Trophoblast cell (in vitro differentiated cells and primary cell): ENCODE measurements at regions not wholly inside any gene's neighbourhood (a gene's known extent, or its start where the extent isn't known, plus 50 kb on each side); places are given as distances from the start of the nearest gene placed in this dataset.

Experiments used
- DNase-seq, 2 donors: peaks; one replicate each; pipeline ENCODE4 v3.0.0-alpha.2; 2016
- H2AFZ ChIP-seq: 2 replicates; pipeline ENCODE4 v1.6.1; 2013; ENCODE audit warnings: low read length, moderate library complexity, mild to moderate bottlenecking; ENCODE audit not compliant: insufficient read depth, poor library complexity
- H2AK5ac ChIP-seq: 2 replicates; pipeline ENCODE4 v1.6.1; 2013; ENCODE audit warnings: mild to moderate bottlenecking, low read length
- H2BK120ac ChIP-seq: 2 replicates; pipeline ENCODE4 v1.6.1; 2013; ENCODE audit warnings: low read length, mild to moderate bottlenecking, moderate library complexity; ENCODE audit not compliant: insufficient read depth, poor library complexity
- H2BK12ac ChIP-seq: 2 replicates; pipeline ENCODE4 v1.6.1; 2013; ENCODE audit warnings: mild to moderate bottlenecking, low read length, moderate library complexity
- H2BK5ac ChIP-seq: 2 replicates; pipeline ENCODE4 v1.6.1; 2013; ENCODE audit warnings: low read length, low read depth, moderate library complexity, mild to moderate bottlenecking; ENCODE audit not compliant: poor library complexity
- H3K14ac ChIP-seq: 2 replicates; pipeline ENCODE4 v1.6.1; 2013; ENCODE audit warnings: mild to moderate bottlenecking, low read length
- H3K18ac ChIP-seq: 2 replicates; pipeline ENCODE4 v1.6.1; 2013; ENCODE audit warnings: mild to moderate bottlenecking, low read length
- H3K23ac ChIP-seq: 2 replicates; pipeline ENCODE4 v1.6.1; 2013; ENCODE audit warnings: low read length
- H3K27ac ChIP-seq: 2 replicates; pipeline ENCODE4 v1.5.1; 2013; ENCODE audit warnings: low read depth, mild to moderate bottlenecking, inconsistent platforms, low read length, moderate library complexity
- H3K27me3 ChIP-seq: 2 replicates; pipeline ENCODE4 v1.6.1; 2013; ENCODE audit warnings: inconsistent platforms, mild to moderate bottlenecking, low read length, moderate library complexity; ENCODE audit not compliant: insufficient read depth
- H3K36me3 ChIP-seq, 2 experiments: 1 replicate in 1 of 2; 2 replicates in 1 of 2; pipeline ENCODE4 v1.6.1; 2013; ENCODE audit warnings: low read length in 2 of 2, mild to moderate bottlenecking in 2 of 2, moderate library complexity in 1 of 2; ENCODE audit not compliant: insufficient read depth in 2 of 2, control insufficient read depth in 1 of 2
- H3K4ac ChIP-seq: 2 replicates; pipeline ENCODE4 v1.6.1; 2013; ENCODE audit warnings: low read depth, mild to moderate bottlenecking, low read length, moderate library complexity
- H3K4me1 ChIP-seq, 2 experiments: 1 replicate in 1 of 2; 2 replicates in 1 of 2; pipeline ENCODE4 v1.6.1; 2013; ENCODE audit warnings: low read length in 2 of 2, mild to moderate bottlenecking in 2 of 2, moderate library complexity in 1 of 2; ENCODE audit not compliant: insufficient read depth in 2 of 2, control insufficient read depth in 1 of 2
- H3K4me2 ChIP-seq: 2 replicates; pipeline ENCODE4 v1.6.1; 2013; ENCODE audit warnings: inconsistent platforms, mild to moderate bottlenecking, low read length, moderate library complexity
- H3K4me3 ChIP-seq: 2 replicates; pipeline ENCODE4 v1.5.1; 2013; ENCODE audit warnings: mild to moderate bottlenecking, low read depth, low read length, inconsistent platforms
- H3K79me1 ChIP-seq: one replicate; pipeline ENCODE4 v1.6.1; 2013; ENCODE audit warnings: low read length
- H3K79me2 ChIP-seq: 2 replicates; pipeline ENCODE4 v1.6.1; 2013; ENCODE audit warnings: low read length, mild to moderate bottlenecking; ENCODE audit not compliant: control insufficient read depth, insufficient read depth, poor library complexity
- H3K9ac ChIP-seq: 2 replicates; pipeline ENCODE4 v1.6.1; 2013; ENCODE audit warnings: mild to moderate bottlenecking, low read length
- H3K9me3 ChIP-seq: 2 replicates; pipeline ENCODE4 v1.6.1; 2013; ENCODE audit warnings: low read depth, mild to moderate bottlenecking, control low read depth, inconsistent platforms, low read length; ENCODE audit not compliant: insufficient read depth
- H4K12ac ChIP-seq: 2 replicates; pipeline ENCODE4 v1.6.1; 2013; ENCODE audit warnings: low read depth, mild to moderate bottlenecking, low read length, moderate library complexity
- H4K8ac ChIP-seq: 2 replicates; pipeline ENCODE4 v1.6.1; 2013; ENCODE audit warnings: low read depth, mild to moderate bottlenecking, low read length, moderate library complexity
- H4K91ac ChIP-seq: one replicate; pipeline ENCODE4 v1.6.1; 2013; ENCODE audit warnings: low read depth, mild to moderate bottlenecking, low read length, moderate library complexity
- WGBS: extraction: QIAGEN DNeasy Blood & Tissue Kit; methylation state at CpG from one replicate; pipeline ENCODE4 v1.1.7; 2013; ENCODE audit warnings: missing lambda C conversion rate; ENCODE audit not compliant: insufficient read length, insufficient coverage; ENCODE audit errors: extremely low coverage; 5-methylcytosine and 5-hydroxymethylcytosine counted together

GRCh38 chr7:156400046-156400445 is 240.5 kb upstream of the RNF32 start:
- Histone ChIP-seq H3K23ac (no peak overlapping the region), H3K9me3 (peaks cover 5% of the 10 kb centered on the region), H3K4me3 (peak overlapping the region; percentile 30), H3K27me3 (no peaks in the 10 kb centered on the region), H3K4me1 (no peaks in the 10 kb centered on the region), H3K79me2 (no peaks in the 10 kb centered on the region), H2BK12ac (no peak overlapping the region), H3K4me2 (no peak overlapping the region), H2AK5ac (no peak overlapping the region), H3K9ac (peak overlapping the region; percentile 12), H3K27ac (no peak overlapping the region), H2BK120ac (no peak overlapping the region), H3K4ac (no peak overlapping the region), H4K8ac (no peak overlapping the region), H4K12ac (no peak overlapping the region), H2AFZ (no peak overlapping the region), H2BK5ac (no peak overlapping the region), H3K36me3 (no peaks in the 10 kb centered on the region), H3K14ac (no peak overlapping the region), H3K18ac (no peak overlapping the region), H4K91ac (no peak overlapping the region), H3K79me1 (no peaks in the 10 kb centered on the region)
- DNase-seq: no peak
- no CpG with 5 or more reads among the region's 5 CpGs for WGBS

DNA sequence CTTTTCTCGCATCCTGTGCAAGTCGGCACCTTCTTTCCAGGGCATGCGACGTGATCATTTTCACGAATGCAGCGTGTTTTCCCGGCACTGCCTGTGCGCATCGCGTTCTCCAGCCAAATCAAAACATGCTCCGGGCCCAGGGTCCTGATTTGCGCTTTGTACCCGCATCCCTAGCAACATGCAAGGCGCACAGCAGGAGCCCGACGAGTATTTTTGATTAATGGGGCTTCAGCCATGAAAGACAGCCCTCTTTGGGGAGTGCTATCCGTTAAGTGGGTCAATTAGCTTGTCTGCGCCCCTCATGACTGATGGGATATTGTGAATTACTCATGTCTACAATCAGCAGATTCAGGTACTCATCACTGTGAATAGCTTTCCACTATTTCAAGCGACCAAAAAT is 243.3 kb upstream of the RNF32 start:
- Histone ChIP-seq H3K36me3 (no peaks in the 10 kb centered on the region), H3K27me3 (no peaks in the 10 kb centered on the region), H3K27ac (no peak overlapping the region), H2BK120ac (no peak overlapping the region), H3K4ac (no peak overlapping the region), H3K4me2 (no peak overlapping the region), H3K14ac (no peak overlapping the region), H2BK5ac (no peak overlapping the region), H3K79me1 (no peaks in the 10 kb centered on the region), H2AFZ (no peak overlapping the region), H3K79me2 (no peaks in the 10 kb centered on the region), H2BK12ac (no peak overlapping the region), H3K4me1 (no peaks in the 10 kb centered on the region), H3K9ac (no peak overlapping the region), H2AK5ac (no peak overlapping the region), H3K9me3 (peaks cover 5% of the 10 kb centered on the region), H3K4me3 (no peak overlapping the region), H3K23ac (no peak overlapping the region), H4K12ac (no peak overlapping the region), H3K18ac (no peak overlapping the region), H4K8ac (no peak overlapping the region), H4K91ac (no peak overlapping the region)
- no CpG with 5 or more reads among the region's 19 CpGs for WGBS
- no peak for DNase-seq

- Histone ChIP-seq H3K4me2 (no peak overlapping the region), H4K8ac (no peak overlapping the region), H3K4me3 (no peak overlapping the region), H3K27me3 (no peaks in the 10 kb centered on the region), H4K91ac (no peak overlapping the region), H3K79me1 (no peaks in the 10 kb centered on the region), H3K79me2 (no peaks in the 10 kb centered on the region), H3K4me1 (no peaks in the 10 kb centered on the region), H3K36me3 (no peaks in the 10 kb centered on the region), H3K4ac (no peak overlapping the region), H3K23ac (no peak overlapping the region), H2AK5ac (no peak overlapping the region), H4K12ac (no peak overlapping the region), H2BK5ac (no peak overlapping the region), H2BK12ac (no peak overlapping the region), H3K18ac (no peak overlapping the region), H3K14ac (no peak overlapping the region), H2BK120ac (no peak overlapping the region), H3K9me3 (no peaks in the 10 kb centered on the region), H3K27ac (no peak overlapping the region), H3K9ac (no peak overlapping the region), H2AFZ (no peak overlapping the region)
- no peak for DNase-seq
- no CpG with 5 or more reads among the region's 24 CpGs for WGBS
These were observed 251.4 kb upstream of the RNF32 start for GRCh38 chr7:156389116-156389692.

GRCh38 chr7:156386097-156386496 is 254.5 kb upstream of the RNF32 start:
- no peak for DNase-seq
- H3K79me2 ChIP-seq: no peaks in the 10 kb centered on the region

More at GRCh38 chr7:156386097-156386496, 254.5 kb upstream of the RNF32 start:
- Histone ChIP-seq H3K9ac (no peak overlapping the region), H3K36me3 (no peaks in the 10 kb centered on the region), H2BK5ac (no peak overlapping the region), H3K4me3 (no peak overlapping the region), H3K27me3 (no peaks in the 10 kb centered on the region), H2AFZ (no peak overlapping the region), H4K12ac (no peak overlapping the region), H3K4me1 (no peaks in the 10 kb centered on the region), H4K8ac (no peak overlapping the region), H3K27ac (no peak overlapping the region), H2BK120ac (no peak overlapping the region), H3K4ac (no peak overlapping the region), H4K91ac (no peak overlapping the region), H3K18ac (no peak overlapping the region), H2BK12ac (no peak overlapping the region), H3K9me3 (no peaks in the 10 kb centered on the region), H3K14ac (no peak overlapping the region), H3K4me2 (no peak overlapping the region), H3K23ac (no peak overlapping the region), H3K79me1 (no peaks in the 10 kb centered on the region), H2AK5ac (no peak overlapping the region)
- no CpG with 5 or more reads among the region's 6 CpGs for WGBS
